PC-9 (cell line): ENCODE measurements at regions not wholly inside any gene's neighbourhood (a gene's known extent, or its start where the extent isn't known, plus 50 kb on each side); places are given as distances from the start of the nearest gene placed in this dataset.

Source experiments
- EZH2 ChIP-seq: fragments of 200-600 bp; sonication (generic); IDR thresholded peaks from 2 replicates; pipeline ENCODE4 v1.8.0; 2017; ENCODE audit warnings: antibody characterized with exemption, low read depth
- TF ChIP-seq, protein P1 (sequence below): fragments of 200-600 bp; sonication (generic); conservative IDR thresholded peaks from 2 replicates; pipeline ENCODE4 v1.6.1; 2017; ENCODE audit warnings: mixed run types, antibody characterized with exemption, mild to moderate bottlenecking, moderate library complexity

- TF ChIP-seq, protein P1, sequence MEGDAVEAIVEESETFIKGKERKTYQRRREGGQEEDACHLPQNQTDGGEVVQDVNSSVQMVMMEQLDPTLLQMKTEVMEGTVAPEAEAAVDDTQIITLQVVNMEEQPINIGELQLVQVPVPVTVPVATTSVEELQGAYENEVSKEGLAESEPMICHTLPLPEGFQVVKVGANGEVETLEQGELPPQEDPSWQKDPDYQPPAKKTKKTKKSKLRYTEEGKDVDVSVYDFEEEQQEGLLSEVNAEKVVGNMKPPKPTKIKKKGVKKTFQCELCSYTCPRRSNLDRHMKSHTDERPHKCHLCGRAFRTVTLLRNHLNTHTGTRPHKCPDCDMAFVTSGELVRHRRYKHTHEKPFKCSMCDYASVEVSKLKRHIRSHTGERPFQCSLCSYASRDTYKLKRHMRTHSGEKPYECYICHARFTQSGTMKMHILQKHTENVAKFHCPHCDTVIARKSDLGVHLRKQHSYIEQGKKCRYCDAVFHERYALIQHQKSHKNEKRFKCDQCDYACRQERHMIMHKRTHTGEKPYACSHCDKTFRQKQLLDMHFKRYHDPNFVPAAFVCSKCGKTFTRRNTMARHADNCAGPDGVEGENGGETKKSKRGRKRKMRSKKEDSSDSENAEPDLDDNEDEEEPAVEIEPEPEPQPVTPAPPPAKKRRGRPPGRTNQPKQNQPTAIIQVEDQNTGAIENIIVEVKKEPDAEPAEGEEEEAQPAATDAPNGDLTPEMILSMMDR = no peak
- no peak for TF ChIP-seq EZH2
These were observed 131.8 kb upstream of the TRIM24 start for GRCh38 chr7:138328215-138328614.
